ENCODE measurements at regions not wholly inside any gene's neighbourhood (a gene's known extent, or its start where the extent isn't known, plus 50 kb on each side); places are given as distances from the start of the nearest gene placed in this dataset.

GRCh38 chr3:70874196-70874595 lies 561.8 kb upstream of the MDFIC2 start:
- TF ChIP-seq CTCF (IDR thresholded peaks at IDR 0.05; ENCODE audit: low read length, missing control alignments): no peak
- no peak overlapping the region for H3K4me3 ChIP-seq (replicated peaks; ENCODE audit: low read depth, low read length)
- no peak for DNase-seq (ENCODE audit: low read depth)

- no peak overlapping the region for H3K4me3 ChIP-seq (replicated peaks; ENCODE audit: low read depth, low read length)
- no peak for DNase-seq (ENCODE audit: low read depth)
- TF ChIP-seq CTCF (IDR thresholded peaks at IDR 0.05; ENCODE audit: low read length, missing control alignments): no peak
These were observed 561.2 kb upstream of the MDFIC2 start for GRCh38 chr3:70873686-70874085.

GRCh38 chr3:70871909-70872656 lies 559.6 kb upstream of the MDFIC2 start:
- peak; percentile 98 for DNase-seq (ENCODE audit: low read depth)
- no peak for TF ChIP-seq CTCF (IDR thresholded peaks at IDR 0.05; ENCODE audit: low read length, missing control alignments)
- no peak overlapping the region for H3K4me3 ChIP-seq (replicated peaks; ENCODE audit: low read depth, low read length)

GRCh38 chr3:70870576-70870975 lies 558.1 kb upstream of the MDFIC2 start:
- no peak for TF ChIP-seq CTCF (IDR thresholded peaks at IDR 0.05; ENCODE audit: low read length, missing control alignments)

GRCh38 chr3:70868561-70868960 lies 556.1 kb upstream of the MDFIC2 start:
- DNase-seq (ENCODE audit: low read depth): no peak
- TF ChIP-seq CTCF (IDR thresholded peaks at IDR 0.05; ENCODE audit: low read length, missing control alignments): no peak
- no peak overlapping the region for H3K4me3 ChIP-seq (replicated peaks; ENCODE audit: low read depth, low read length)

More at GRCh38 chr3:70870576-70870975, 558.1 kb upstream of the MDFIC2 start:
- H3K4me3 ChIP-seq (replicated peaks; ENCODE audit: low read depth, low read length): no peak overlapping the region
- no peak for DNase-seq (ENCODE audit: low read depth)

GRCh38 chr3:70863049-70863448 lies 550.6 kb upstream of the MDFIC2 start:
- no peak overlapping the region for H3K4me3 ChIP-seq (replicated peaks; ENCODE audit: low read depth, low read length)
- DNase-seq (ENCODE audit: low read depth): no peak
- no peak for TF ChIP-seq CTCF (IDR thresholded peaks at IDR 0.05; ENCODE audit: low read length, missing control alignments)

GRCh38 chr3:70861855-70862254 lies 549.4 kb upstream of the MDFIC2 start:
- TF ChIP-seq CTCF (IDR thresholded peaks at IDR 0.05; ENCODE audit: low read length, missing control alignments): no peak
- peak; percentile 89 for DNase-seq (ENCODE audit: low read depth)

More at GRCh38 chr3:70861855-70862254, 549.4 kb upstream of the MDFIC2 start:
- H3K4me3 ChIP-seq (replicated peaks; ENCODE audit: low read depth, low read length): no peak overlapping the region
